OCI-LY1 (cell line): ENCODE measurements at regions not wholly inside any gene's neighbourhood (a gene's known extent, or its start where the extent isn't known, plus 50 kb on each side); places are given as distances from the start of the nearest gene placed in this dataset.

Source experiments
- EZH2 ChIP-seq: fragments of 200-600 bp; sonication (generic), shearing (Covaris generic); IDR thresholded peaks from 2 replicates; pipeline ENCODE4 v1.8.0; 2017; ENCODE audit warnings: borderline replicate concordance, mixed run types, mild to moderate bottlenecking, antibody characterized with exemption, low read length, moderate library complexity, mixed read lengths
- TF ChIP-seq, protein P1 (sequence below): fragments of 200-600 bp; sonication (generic), shearing (Covaris generic); IDR thresholded peaks from 2 replicates; pipeline ENCODE4 v1.5.1; 2017; ENCODE audit warnings: mild to moderate bottlenecking, antibody characterized with exemption, low read length, moderate library complexity, mixed read lengths

DNA sequence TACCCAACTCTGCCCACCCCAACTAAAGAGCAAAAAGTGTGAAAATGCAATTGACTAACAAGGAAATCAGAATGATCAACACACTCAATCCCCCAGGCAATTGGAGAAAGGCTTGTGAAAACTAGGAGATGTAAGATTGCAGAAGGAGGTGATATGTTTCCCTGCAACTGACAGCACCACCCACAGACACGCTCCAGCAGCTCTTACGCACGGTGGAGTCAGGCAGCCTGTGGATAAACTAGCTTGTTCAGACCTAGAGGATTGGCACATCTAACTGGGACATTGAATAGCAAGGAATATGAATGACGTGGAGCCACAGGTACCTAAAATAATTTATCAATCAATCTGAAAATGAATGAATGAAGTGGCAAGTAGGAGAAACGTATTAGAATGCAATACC, 125.7 kb upstream of the MYO3A start:
- TF ChIP-seq, protein P1, sequence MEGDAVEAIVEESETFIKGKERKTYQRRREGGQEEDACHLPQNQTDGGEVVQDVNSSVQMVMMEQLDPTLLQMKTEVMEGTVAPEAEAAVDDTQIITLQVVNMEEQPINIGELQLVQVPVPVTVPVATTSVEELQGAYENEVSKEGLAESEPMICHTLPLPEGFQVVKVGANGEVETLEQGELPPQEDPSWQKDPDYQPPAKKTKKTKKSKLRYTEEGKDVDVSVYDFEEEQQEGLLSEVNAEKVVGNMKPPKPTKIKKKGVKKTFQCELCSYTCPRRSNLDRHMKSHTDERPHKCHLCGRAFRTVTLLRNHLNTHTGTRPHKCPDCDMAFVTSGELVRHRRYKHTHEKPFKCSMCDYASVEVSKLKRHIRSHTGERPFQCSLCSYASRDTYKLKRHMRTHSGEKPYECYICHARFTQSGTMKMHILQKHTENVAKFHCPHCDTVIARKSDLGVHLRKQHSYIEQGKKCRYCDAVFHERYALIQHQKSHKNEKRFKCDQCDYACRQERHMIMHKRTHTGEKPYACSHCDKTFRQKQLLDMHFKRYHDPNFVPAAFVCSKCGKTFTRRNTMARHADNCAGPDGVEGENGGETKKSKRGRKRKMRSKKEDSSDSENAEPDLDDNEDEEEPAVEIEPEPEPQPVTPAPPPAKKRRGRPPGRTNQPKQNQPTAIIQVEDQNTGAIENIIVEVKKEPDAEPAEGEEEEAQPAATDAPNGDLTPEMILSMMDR, result no peak
- TF ChIP-seq EZH2, result no peak
